IMR-90 (cell line): ENCODE measurements at regions not wholly inside any gene's neighbourhood (a gene's known extent, or its start where the extent isn't known, plus 50 kb on each side); places are given as distances from the start of the nearest gene placed in this dataset.

Experiments
- ATAC-seq: fragments of 200-7000 bp; cut with Tn5 transposase; 2 replicates; pipeline ENCODE4 v1.9.1; 2020; ENCODE audit warnings: low read depth, mild to moderate bottlenecking, moderate library complexity
- BruUV-seq: library from RNA; stranded (reverse); fragments of 400-500 nt; replicated peaks from 2 replicates; lab custom pipeline; 2021; lab: Mats Ljungman, UMichigan
- CTCF ChIA-PET: fragments of 300-600 bp; formaldehyde crosslinking; extraction: SDS; loops from one replicate; lab custom pipeline; 2021; ENCODE audit warnings: antibody characterized with exemption; lab: Yijun Ruan, JAX
- POLR2A ChIA-PET: fragments of 300-600 bp; sonication (Branson Sonifier 250); formaldehyde crosslinking; loops from one replicate; lab custom pipeline; 2022; ENCODE audit warnings: antibody characterized with exemption; ENCODE audit not compliant: unreplicated experiment; lab: Charles Lee
- DNase-seq: peaks from one replicate; pipeline ENCODE4 v3.0.0; 2013
- H2AFZ ChIP-seq: replicated peaks from 2 replicates; pipeline ENCODE3; 2013; ENCODE audit warnings: low read length, mild to moderate bottlenecking; ENCODE audit not compliant: poor library complexity
- H2AK5ac ChIP-seq: 2 replicates; pipeline ENCODE4 v1.6.1; 2013; ENCODE audit warnings: low read depth, low read length, inconsistent platforms
- H2AK9ac ChIP-seq: replicated peaks from 2 replicates; pipeline ENCODE3; 2013; ENCODE audit warnings: mild to moderate bottlenecking, low read depth, low read length, moderate library complexity; ENCODE audit not compliant: poor library complexity
- H2BK120ac ChIP-seq: 2 replicates; pipeline ENCODE4 v1.6.1; 2013; ENCODE audit warnings: low read depth, low read length, inconsistent platforms
- H2BK15ac ChIP-seq: 3 replicates; pipeline ENCODE4 v1.6.1; 2013; ENCODE audit warnings: low read depth, low read length, inconsistent platforms
- H2BK20ac ChIP-seq: 2 replicates; pipeline ENCODE4 v1.6.1; 2013; ENCODE audit warnings: low read depth, mild to moderate bottlenecking, inconsistent platforms, low read length, moderate library complexity
- H2BK5ac ChIP-seq: 2 replicates; pipeline ENCODE4 v1.6.1; 2013; ENCODE audit warnings: mild to moderate bottlenecking, low read depth, low read length, inconsistent platforms; ENCODE audit not compliant: poor library complexity, severe bottlenecking
- H3K14ac ChIP-seq: replicated peaks from 2 replicates; pipeline ENCODE4 v1.6.1; 2013; ENCODE audit warnings: low read depth, low read length, inconsistent platforms
- H3K18ac ChIP-seq: 2 replicates; pipeline ENCODE4 v1.6.1; 2013; ENCODE audit warnings: low read depth, low read length, control low read depth
- H3K23ac ChIP-seq: 2 replicates; pipeline ENCODE4 v1.6.1; 2013; ENCODE audit warnings: low read depth, low read length, inconsistent platforms
- H3K27ac ChIP-seq: 2 replicates; pipeline ENCODE4 v1.5.1; 2013; ENCODE audit warnings: mild to moderate bottlenecking, control low read depth, low read length; ENCODE audit not compliant: insufficient read depth
- H3K27me3 ChIP-seq: 2 replicates; pipeline ENCODE4 v1.6.1; 2013; ENCODE audit warnings: low read length; ENCODE audit not compliant: control insufficient read depth, insufficient read depth
- H3K36me3 ChIP-seq: 2 replicates; pipeline ENCODE4 v1.6.1; 2013; ENCODE audit warnings: low read length, mixed read lengths; ENCODE audit not compliant: control insufficient read depth, insufficient read depth
- H3K4ac ChIP-seq: 2 replicates; pipeline ENCODE4 v1.6.1; 2013; ENCODE audit warnings: low read depth, low read length, inconsistent platforms
- H3K4me1 ChIP-seq: 2 replicates; pipeline ENCODE4 v1.6.1; 2013; ENCODE audit warnings: low read length, mixed read lengths; ENCODE audit not compliant: control insufficient read depth, insufficient read depth
- H3K4me2 ChIP-seq: 2 replicates; pipeline ENCODE4 v1.6.1; 2013; ENCODE audit warnings: low read depth, mild to moderate bottlenecking, control low read depth, low read length, moderate library complexity
- H3K4me3 ChIP-seq: 2 replicates; pipeline ENCODE4 v1.5.1; 2013; ENCODE audit warnings: low read depth, mild to moderate bottlenecking, control low read depth, low read length, moderate library complexity; ENCODE audit not compliant: insufficient read depth
- H3K56ac ChIP-seq: 2 replicates; pipeline ENCODE4 v1.6.1; 2013; ENCODE audit warnings: low read length, inconsistent platforms; ENCODE audit not compliant: insufficient read depth; ENCODE audit errors: extremely low read depth
- H3K79me1 ChIP-seq, 2 experiments: 2 replicates each; pipeline ENCODE4 v1.6.1; 2013; ENCODE audit warnings: low read length in 2 of 2, inconsistent platforms in 1 of 2, low read depth in 1 of 2
- H3K9ac ChIP-seq: 2 replicates; pipeline ENCODE4 v1.6.1; 2013; ENCODE audit warnings: low read depth, low read length, control low read depth
- H3K9me1 ChIP-seq: 2 replicates; pipeline ENCODE4 v1.6.1; 2013; ENCODE audit warnings: low read length, inconsistent platforms; ENCODE audit not compliant: insufficient read depth
- H3K9me3 ChIP-seq: 2 replicates; pipeline ENCODE4 v1.6.1; 2013; ENCODE audit warnings: low read length; ENCODE audit not compliant: control insufficient read depth, insufficient read depth
- H4K20me1 ChIP-seq: 2 replicates; pipeline ENCODE4 v1.6.1; 2013; ENCODE audit warnings: low read length, inconsistent platforms; ENCODE audit not compliant: insufficient read depth
- H4K5ac ChIP-seq: 2 replicates; pipeline ENCODE4 v1.6.1; 2013; ENCODE audit warnings: mild to moderate bottlenecking, low read depth, low read length, control low read depth
- H4K8ac ChIP-seq, 2 experiments: 2 replicates each; pipeline ENCODE4 v1.6.1; 2013; ENCODE audit warnings: low read depth in 2 of 2, low read length in 2 of 2, control low read depth in 1 of 2, inconsistent platforms in 1 of 2
- H4K91ac ChIP-seq: 2 replicates; pipeline ENCODE4 v1.6.1; 2013; ENCODE audit warnings: low read depth, low read length, inconsistent platforms; ENCODE audit not compliant: insufficient read depth
- BHLHE40 ChIP-seq: fragments of 150-350 bp; IDR thresholded peaks from 2 replicates; pipeline ENCODE4 v1.6.1; 2016; ENCODE audit warnings: mild to moderate bottlenecking, low read depth, low read length
- CHD1 ChIP-seq: IDR thresholded peaks from 2 replicates; pipeline ENCODE4 v1.6.1; 2012; ENCODE audit warnings: low read depth, low read length, improper control_type of control experiment
- MAFK ChIP-seq: IDR thresholded peaks from 2 replicates; pipeline ENCODE4 v1.6.1; 2012; ENCODE audit warnings: low read depth, low read length, improper control_type of control experiment
- NFE2L2 ChIP-seq: fragments of 150-350 bp; IDR thresholded peaks from 2 replicates; pipeline ENCODE4 v1.6.1; 2016; ENCODE audit warnings: low read depth, mild to moderate bottlenecking, low read length
- POLR2A ChIP-seq: IDR thresholded peaks from 2 replicates; pipeline ENCODE4 v1.6.1; 2012; ENCODE audit warnings: mild to moderate bottlenecking, low read depth, low read length
- RCOR1 ChIP-seq: IDR thresholded peaks from 2 replicates; pipeline ENCODE4 v1.6.1; 2012; ENCODE audit warnings: mild to moderate bottlenecking, low read length, improper control_type of control experiment; ENCODE audit not compliant: insufficient replicate concordance
- SMC3 ChIP-seq: fragments of 150-350 bp; IDR thresholded peaks from 2 replicates; pipeline ENCODE4 v1.6.1; 2016; ENCODE audit warnings: low read depth, mild to moderate bottlenecking, antibody characterized with exemption, low read length, moderate library complexity
- dilution Hi-C: fragments of 300-500 bp; cut with HindIII; formaldehyde crosslinking; loops from one replicate; pipeline ENCODE4 v1.14.3; 2018; ENCODE audit warnings: low sequenced_read_pairs; ENCODE audit not compliant: unreplicated experiment
- in situ Hi-C: fragments of 300-500 bp; cut with MboI; formaldehyde crosslinking; loops from 3 replicates; pipeline ENCODE4 v1.14.3; 2019; ENCODE audit warnings: low sequenced_read_pairs, inconsistent platforms, mixed read lengths
- intact Hi-C: fragments of 100-400 bp; cut with micrococcal nuclease; formaldehyde crosslinking; loops from 2 replicates; pipeline ENCODE4 v1.10.0; 2022
- TF ChIP-seq, protein P1 (sequence below): fragments of 150-350 bp; IDR thresholded peaks from 2 replicates; pipeline ENCODE4 v1.6.1; 2016; ENCODE audit warnings: low read depth, mild to moderate bottlenecking, low read length, moderate library complexity, borderline replicate concordance

DNA sequence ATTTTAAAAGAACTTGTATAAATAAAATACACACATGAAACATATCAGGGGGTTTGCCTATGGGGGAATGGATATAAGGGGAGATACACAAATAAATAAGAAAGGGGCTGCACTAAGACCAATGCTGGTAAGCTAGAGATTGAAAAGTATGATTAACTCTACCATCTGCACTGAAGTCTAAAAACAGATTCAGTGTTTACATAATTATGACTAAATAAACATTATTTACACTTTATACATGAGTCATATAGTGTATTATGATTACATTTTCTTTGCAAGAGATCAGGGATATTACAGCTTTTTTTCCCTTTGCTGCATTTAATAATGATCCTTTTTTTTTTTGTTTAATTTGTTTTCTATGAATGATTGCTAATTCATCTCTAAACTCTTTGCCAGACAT, 367.9 kb downstream of the TMEM38B start:
- Histone ChIP-seq H2AFZ (no peak overlapping the region), H2AK9ac (no peak overlapping the region), H3K9ac (no peak overlapping the region), H3K18ac (no peak overlapping the region), H3K36me3 (no peaks in the 10 kb centered on the region), H3K9me3 (peaks cover 19% of the 10 kb centered on the region), H4K5ac (no peak overlapping the region), H4K8ac (no peak overlapping the region), H3K4me3 (no peak overlapping the region), H3K4me1 (no peaks in the 10 kb centered on the region), H3K27me3 (no peaks in the 10 kb centered on the region), H3K27ac (no peak overlapping the region), H3K9me1 (no peaks in the 10 kb centered on the region), H3K14ac (no peak overlapping the region), H2BK5ac (no peak overlapping the region), H3K23ac (no peak overlapping the region), H3K4me2 (no peak overlapping the region), H4K20me1 (no peaks in the 10 kb centered on the region), H2AK5ac (no peak overlapping the region), H2BK15ac (no peak overlapping the region), H2BK120ac (no peak overlapping the region), H2BK20ac (no peak overlapping the region), H3K4ac (no peak overlapping the region), H4K91ac (no peak overlapping the region), H3K56ac (no peak overlapping the region), H3K79me1 (no peaks in the 10 kb centered on the region)
- POLR2A ChIA-PET: no interaction called here
- CTCF ChIA-PET: interaction anchor here (0.6 kb wide), 1 partner anchor 31 kb away, joined by 3 read pairs; no protein-coding TSS in a partner anchor
- intact Hi-C loops: no loop called here
- TF ChIP-seq NFE2L2 (no peak), CHD1 (no peak), MAFK (no peak), BHLHE40 (no peak), POLR2A (no peak), RCOR1 (no peak), SMC3 (no peak)
- TF ChIP-seq, protein P1, sequence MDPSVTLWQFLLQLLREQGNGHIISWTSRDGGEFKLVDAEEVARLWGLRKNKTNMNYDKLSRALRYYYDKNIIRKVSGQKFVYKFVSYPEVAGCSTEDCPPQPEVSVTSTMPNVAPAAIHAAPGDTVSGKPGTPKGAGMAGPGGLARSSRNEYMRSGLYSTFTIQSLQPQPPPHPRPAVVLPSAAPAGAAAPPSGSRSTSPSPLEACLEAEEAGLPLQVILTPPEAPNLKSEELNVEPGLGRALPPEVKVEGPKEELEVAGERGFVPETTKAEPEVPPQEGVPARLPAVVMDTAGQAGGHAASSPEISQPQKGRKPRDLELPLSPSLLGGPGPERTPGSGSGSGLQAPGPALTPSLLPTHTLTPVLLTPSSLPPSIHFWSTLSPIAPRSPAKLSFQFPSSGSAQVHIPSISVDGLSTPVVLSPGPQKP: no peak
- ATAC-seq (no peak), DNase-seq (no peak)
- in situ Hi-C loops: no loop called here
- BruUV-seq: no TSS peak
- dilution Hi-C loops: no loop called here
